ENCODE measurements at regions not wholly inside any gene's neighbourhood (a gene's known extent, or its start where the extent isn't known, plus 50 kb on each side); places are given as distances from the start of the nearest gene placed in this dataset.
A peak's percentile ranks its signal among the peaks of the same experiment; 100 is the strongest.

GRCh38 chr4:180377741-180378140 lies 1865.5 kb upstream of the TENM3 start:
- DNase-seq (ENCODE audit: low read depth) = peak; percentile 1
- H3K4me3 ChIP-seq (ENCODE audit: low read depth, low read length) = no peak overlapping the region
- in situ Hi-C loops (cut with HindIII; ENCODE audit: low sequenced_read_pairs) = no loop called here
- TF ChIP-seq, protein P1, sequence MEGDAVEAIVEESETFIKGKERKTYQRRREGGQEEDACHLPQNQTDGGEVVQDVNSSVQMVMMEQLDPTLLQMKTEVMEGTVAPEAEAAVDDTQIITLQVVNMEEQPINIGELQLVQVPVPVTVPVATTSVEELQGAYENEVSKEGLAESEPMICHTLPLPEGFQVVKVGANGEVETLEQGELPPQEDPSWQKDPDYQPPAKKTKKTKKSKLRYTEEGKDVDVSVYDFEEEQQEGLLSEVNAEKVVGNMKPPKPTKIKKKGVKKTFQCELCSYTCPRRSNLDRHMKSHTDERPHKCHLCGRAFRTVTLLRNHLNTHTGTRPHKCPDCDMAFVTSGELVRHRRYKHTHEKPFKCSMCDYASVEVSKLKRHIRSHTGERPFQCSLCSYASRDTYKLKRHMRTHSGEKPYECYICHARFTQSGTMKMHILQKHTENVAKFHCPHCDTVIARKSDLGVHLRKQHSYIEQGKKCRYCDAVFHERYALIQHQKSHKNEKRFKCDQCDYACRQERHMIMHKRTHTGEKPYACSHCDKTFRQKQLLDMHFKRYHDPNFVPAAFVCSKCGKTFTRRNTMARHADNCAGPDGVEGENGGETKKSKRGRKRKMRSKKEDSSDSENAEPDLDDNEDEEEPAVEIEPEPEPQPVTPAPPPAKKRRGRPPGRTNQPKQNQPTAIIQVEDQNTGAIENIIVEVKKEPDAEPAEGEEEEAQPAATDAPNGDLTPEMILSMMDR (IDR thresholded peaks at IDR 0.05; ENCODE audit: low read depth, low read length, missing control alignments) = no peak

- no peak overlapping the region for H3K4me3 ChIP-seq (ENCODE audit: low read depth, low read length)
- in situ Hi-C loops (cut with HindIII; ENCODE audit: low sequenced_read_pairs) = no loop called here
- TF ChIP-seq, protein P1 (IDR thresholded peaks at IDR 0.05; ENCODE audit: low read depth, low read length, missing control alignments) = no peak
- peak; percentile 8 for DNase-seq (ENCODE audit: low read depth)
These were observed 1862.5 kb upstream of the TENM3 start for GRCh38 chr4:180380733-180381132.

- in situ Hi-C loops (cut with HindIII; ENCODE audit: low sequenced_read_pairs) = no loop called here
- TF ChIP-seq, protein P1 (IDR thresholded peaks at IDR 0.05; ENCODE audit: low read depth, low read length, missing control alignments) = no peak
- H3K4me3 ChIP-seq (ENCODE audit: low read depth, low read length) = no peak overlapping the region
- DNase-seq (ENCODE audit: low read depth) = no peak
These were observed 1851.6 kb upstream of the TENM3 start for GRCh38 chr4:180391613-180392012.

GRCh38 chr4:180394312-180394711 lies 1848.9 kb upstream of the TENM3 start:
- TF ChIP-seq, protein P1 (IDR thresholded peaks at IDR 0.05; ENCODE audit: low read depth, low read length, missing control alignments) = no peak
- in situ Hi-C loops (cut with HindIII; ENCODE audit: low sequenced_read_pairs) = no loop called here
- DNase-seq (ENCODE audit: low read depth) = no peak
- H3K4me3 ChIP-seq (ENCODE audit: low read depth, low read length) = no peak overlapping the region

DNA sequence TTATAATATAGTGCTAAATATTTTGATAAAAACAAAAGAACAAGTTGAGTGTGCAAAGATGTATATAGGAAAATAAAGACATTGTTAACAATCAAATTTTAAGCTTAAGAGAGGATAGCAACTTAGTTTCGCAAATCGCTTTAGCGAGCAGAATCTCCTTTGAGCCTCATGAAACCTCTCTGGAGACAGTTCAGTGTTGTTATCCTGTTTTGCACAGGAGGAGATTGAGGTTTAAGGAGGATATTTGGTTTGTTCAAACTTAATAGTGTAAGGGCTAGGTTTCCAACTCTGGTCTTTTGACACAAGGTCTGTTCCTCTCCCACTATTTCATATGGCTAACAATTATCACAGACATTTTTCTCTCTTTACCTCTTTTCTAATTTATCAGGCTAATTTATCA lies 1848.5 kb upstream of the TENM3 start:
- DNase-seq (ENCODE audit: low read depth) = no peak
- H3K4me3 ChIP-seq (ENCODE audit: low read depth, low read length) = no peak overlapping the region
- TF ChIP-seq, protein P1 (IDR thresholded peaks at IDR 0.05; ENCODE audit: low read depth, low read length, missing control alignments) = no peak
- in situ Hi-C loops (cut with HindIII; ENCODE audit: low sequenced_read_pairs) = no loop called here

GRCh38 chr4:180398564-180398963 lies 1844.6 kb upstream of the TENM3 start:
- no peak for DNase-seq (ENCODE audit: low read depth)

More at GRCh38 chr4:180398564-180398963, 1844.6 kb upstream of the TENM3 start:
- TF ChIP-seq, protein P1 (IDR thresholded peaks at IDR 0.05; ENCODE audit: low read depth, low read length, missing control alignments) = no peak
- H3K4me3 ChIP-seq (ENCODE audit: low read depth, low read length) = no peak overlapping the region
- in situ Hi-C loops (cut with HindIII; ENCODE audit: low sequenced_read_pairs) = no loop called here

All from astrocyte of the cerebellum (primary cell).